ENCODE measurements at regions not wholly inside any gene's neighbourhood (a gene's known extent, or its start where the extent isn't known, plus 50 kb on each side); places are given as distances from the start of the nearest gene placed in this dataset.

GRCh38 chr15:70491201-70491621 lies 272.1 kb downstream of the UACA start:
- TF ChIP-seq POLR2A (IDR thresholded peaks at IDR 0.05; ENCODE audit: borderline replicate concordance, extremely low read depth, insufficient read depth, insufficient read length) (no peak), JUND (IDR thresholded peaks at IDR 0.05) (no peak), SRF (IDR thresholded peaks at IDR 0.05; ENCODE audit: low read depth) (no peak), MAX (IDR thresholded peaks at IDR 0.05) (no peak), ATF3 (IDR thresholded peaks at IDR 0.05) (no peak), EZH2phosphoT487 (IDR thresholded peaks at IDR 0.05; ENCODE audit: borderline replicate concordance) (no peak), TCF7L2 (IDR thresholded peaks at IDR 0.05; ENCODE audit: borderline replicate concordance, extremely low read depth, insufficient read depth, insufficient read length) (no peak), RAD21 (IDR thresholded peaks at IDR 0.05; ENCODE audit: low read depth) (no peak), SIN3A (IDR thresholded peaks at IDR 0.05; ENCODE audit: low read depth) (no peak), REST (IDR thresholded peaks at IDR 0.05; ENCODE audit: low read depth) (no peak)
- H3K27me3 ChIP-seq (ENCODE audit: insufficient read depth, low read length) = peaks cover 4% of the 10 kb centered on the region; the same call in 1 of the 2 replicates
- H3K36me3 ChIP-seq (ENCODE audit: control insufficient read depth in 1 of 2, insufficient read depth in 2 of 2, low read length in 2 of 2) = no peaks in the 10 kb centered on the region
- no peak overlapping the region for H3K9ac ChIP-seq (ENCODE audit: low read length)
- no TSS peak for BruUV-seq (replicated peaks)
- H3K4me2 ChIP-seq (ENCODE audit: low read length) = peak overlapping the region; percentile 66; the same call in 1 of the 2 replicates
- H3K27ac ChIP-seq (ENCODE audit: low read depth, low read length) = no peak overlapping the region
- RAD21 ChIA-PET (ENCODE audit: low non-redundant PET in 1 of 2, low total read pairs in 2 of 2, uncharacterized antibody in 2 of 2, unreplicated experiment in 2 of 2) = no interaction called here
- H3K9me3 ChIP-seq (ENCODE audit: control insufficient read depth in 1 of 2, insufficient read depth in 1 of 2, low read depth in 1 of 2, low read length in 2 of 2) = no peaks in the 10 kb centered on the region
- H2AFZ ChIP-seq (ENCODE audit: low read depth, low read length, poor library complexity, severe bottlenecking) = no peak overlapping the region
- no peak for DNase-seq (ENCODE audit: low read depth, low spot score)
- H3K4me3 ChIP-seq (replicated peaks in 1 of 2; ENCODE audit: low read depth in 1 of 2, low read length in 2 of 2) = no peak overlapping the region
- CTCF ChIA-PET = no interaction called here
- no peaks in the 10 kb centered on the region for H3K79me2 ChIP-seq (ENCODE audit: insufficient read depth, low read length)
- H3K4me1 ChIP-seq (ENCODE audit: control insufficient read depth in 1 of 2, insufficient read depth in 2 of 2, low read length in 2 of 2) = peaks cover 40 to 48% of the 10 kb centered on the region in 2 experiments
- H4K20me1 ChIP-seq (ENCODE audit: insufficient read depth) = no peaks in the 10 kb centered on the region
- H3K9me2 ChIP-seq (ENCODE audit: insufficient read depth) = no peaks in the 10 kb centered on the region
- POLR2A ChIA-PET = no interaction called here
- intact Hi-C loops (cut with micrococcal nuclease) = no loop called here
- ATAC-seq = no peak
